Adipocyte (in vitro differentiated cells): ENCODE measurements at regions not wholly inside any gene's neighbourhood (a gene's known extent, or its start where the extent isn't known, plus 50 kb on each side); places are given as distances from the start of the nearest gene placed in this dataset.
"Not testable (repeated sequence)": the region's sequence is repeated elsewhere in the genome, so short reads cannot be mapped to it uniquely, and the experiment has no call there.

ENCODE experiments used
- DNase-seq: peaks from one replicate; pipeline ENCODE4 v3.0.0-alpha.2; 2015; ENCODE audit warnings: low read depth
- H3K27me3 ChIP-seq: replicated peaks from 2 replicates; pipeline ENCODE4 v1.7.0; 2013; ENCODE audit warnings: mild to moderate bottlenecking, low read length, moderate library complexity; ENCODE audit not compliant: control insufficient read depth, insufficient read depth
- H3K36me3 ChIP-seq: 2 replicates; pipeline ENCODE4 v1.7.0; 2013; ENCODE audit warnings: low read length, mild to moderate bottlenecking, moderate library complexity; ENCODE audit not compliant: control insufficient read depth, insufficient read depth, severe bottlenecking
- H3K4me1 ChIP-seq: 2 replicates; pipeline ENCODE4 v1.7.0; 2013; ENCODE audit warnings: mild to moderate bottlenecking, low read length, moderate library complexity; ENCODE audit not compliant: control insufficient read depth, insufficient read depth
- H3K4me3 ChIP-seq: 2 replicates; pipeline ENCODE4 v1.7.0; 2013; ENCODE audit warnings: mild to moderate bottlenecking, low read length, moderate library complexity
- H3K9ac ChIP-seq: 2 replicates; pipeline ENCODE4 v1.7.0; 2013; ENCODE audit warnings: mild to moderate bottlenecking, low read length, moderate library complexity
- H3K9me3 ChIP-seq: 2 replicates; pipeline ENCODE4 v1.7.0; 2013; ENCODE audit warnings: mild to moderate bottlenecking, low read length, moderate library complexity; ENCODE audit not compliant: control insufficient read depth

- H3K36me3 ChIP-seq = no peaks in the 10 kb centered on the region
- H3K9me3 ChIP-seq = no peaks in the 10 kb centered on the region
- no peak overlapping the region for H3K9ac ChIP-seq
- H3K4me1 ChIP-seq = no peaks in the 10 kb centered on the region
- H3K27me3 ChIP-seq = no peaks in the 10 kb centered on the region
- no peak overlapping the region for H3K4me3 ChIP-seq
- peak; percentile 19 for DNase-seq
Observed at GRCh38 chr2:48227617-48228344, 86.7 kb upstream of the FOXN2 start.

- no peak overlapping the region for H3K9ac ChIP-seq
- H3K9me3 ChIP-seq = no peaks in the 10 kb centered on the region
- DNase-seq = no peak
Observed at GRCh38 chr2:48228345-48228684, 86.2 kb upstream of the FOXN2 start.

DNA sequence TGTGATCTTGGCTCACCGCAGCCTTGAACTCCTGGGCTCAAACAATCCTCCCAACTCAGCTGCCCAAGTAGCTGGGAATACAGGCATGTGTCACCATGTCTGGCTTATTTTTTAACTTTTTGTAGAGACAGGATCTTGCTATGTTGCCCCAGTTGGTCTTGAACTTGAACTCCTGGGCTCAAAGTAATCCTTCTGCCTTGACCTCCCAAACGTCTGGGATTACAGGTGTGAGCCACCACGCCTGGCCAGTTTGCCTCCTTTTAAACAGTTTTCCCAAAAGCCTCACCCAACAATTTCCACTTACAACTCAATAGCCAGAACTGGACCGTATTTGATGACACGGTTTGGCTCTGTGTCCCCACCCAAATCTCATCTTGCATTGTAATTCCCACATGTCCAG is 85.4 kb upstream of the FOXN2 start:
- Histone ChIP-seq H3K9me3 (no peaks in the 10 kb centered on the region), H3K4me1 (no peaks in the 10 kb centered on the region)

More at GRCh38 chr2:48228345-48228684, 86.2 kb upstream of the FOXN2 start:
- H3K27me3 ChIP-seq = no peaks in the 10 kb centered on the region
- no peaks in the 10 kb centered on the region for H3K4me1 ChIP-seq
- no peak overlapping the region for H3K4me3 ChIP-seq
- H3K36me3 ChIP-seq = no peaks in the 10 kb centered on the region

DNA sequence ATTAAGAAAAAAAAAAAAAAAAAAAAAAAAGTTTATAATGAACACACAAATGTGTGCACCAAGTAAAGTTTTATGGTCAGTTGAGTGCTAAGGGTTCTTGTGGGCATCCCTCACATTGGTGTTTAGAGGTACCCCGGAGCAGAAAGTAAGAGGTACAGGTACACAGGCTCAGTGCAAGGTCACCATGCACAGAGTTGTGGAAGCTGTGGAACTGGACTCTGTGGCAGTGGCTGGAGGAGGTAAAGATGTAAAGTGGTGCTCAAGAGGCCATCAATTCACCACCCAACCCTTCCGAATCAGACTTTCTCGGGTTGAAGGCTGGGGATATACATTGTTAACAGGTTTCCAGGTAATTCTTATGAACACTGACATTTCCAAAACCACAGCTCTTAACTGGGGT is 83.6 kb upstream of the FOXN2 start:
- H3K9ac ChIP-seq = no peak overlapping the region
- DNase-seq = no peak
- H3K36me3 ChIP-seq = no peaks in the 10 kb centered on the region
- H3K27me3 ChIP-seq = no peaks in the 10 kb centered on the region
- H3K4me3 ChIP-seq = no peak overlapping the region
- no peaks in the 10 kb centered on the region for H3K9me3 ChIP-seq
- H3K4me1 ChIP-seq = no peaks in the 10 kb centered on the region

More for the DNA sequence above, 85.4 kb upstream of the FOXN2 start:
- DNase-seq = no peak
- Histone ChIP-seq H3K9ac (no peak overlapping the region), H3K27me3 (no peaks in the 10 kb centered on the region), H3K36me3 (no peaks in the 10 kb centered on the region), H3K4me3 (no peak overlapping the region)

GRCh38 chr2:48232351-48232750 is 82.1 kb upstream of the FOXN2 start:
- DNase-seq = no peak
- Histone ChIP-seq H3K9ac (no peak overlapping the region), H3K4me3 (no peak overlapping the region), H3K27me3 (no peaks in the 10 kb centered on the region), H3K4me1 (no peaks in the 10 kb centered on the region), H3K9me3 (no peaks in the 10 kb centered on the region), H3K36me3 (no peaks in the 10 kb centered on the region)

DNA sequence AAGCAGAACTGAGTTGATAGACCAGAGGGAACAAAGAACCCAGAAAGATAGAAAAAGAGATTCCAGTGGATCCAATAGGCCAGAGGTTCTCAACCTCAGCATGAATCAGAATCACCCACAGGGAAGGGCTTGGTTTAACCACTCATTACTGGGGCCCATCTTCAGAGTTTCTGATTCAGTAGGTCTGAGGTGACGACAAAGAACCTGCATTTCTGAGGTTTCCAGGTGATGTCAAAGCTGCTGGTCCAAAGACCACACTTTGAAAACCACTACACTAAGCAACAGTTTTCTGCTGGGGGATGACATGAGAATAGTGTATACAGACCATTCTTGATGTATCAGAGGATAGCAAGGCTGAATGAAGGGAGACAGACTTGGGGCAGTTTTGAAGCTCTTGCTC is 81.5 kb upstream of the FOXN2 start:
- Histone ChIP-seq H3K9ac (no peak overlapping the region), H3K9me3 (no peaks in the 10 kb centered on the region), H3K36me3 (no peaks in the 10 kb centered on the region), H3K27me3 (no peaks in the 10 kb centered on the region), H3K4me1 (no peaks in the 10 kb centered on the region), H3K4me3 (no peak overlapping the region)
- no peak for DNase-seq

DNA sequence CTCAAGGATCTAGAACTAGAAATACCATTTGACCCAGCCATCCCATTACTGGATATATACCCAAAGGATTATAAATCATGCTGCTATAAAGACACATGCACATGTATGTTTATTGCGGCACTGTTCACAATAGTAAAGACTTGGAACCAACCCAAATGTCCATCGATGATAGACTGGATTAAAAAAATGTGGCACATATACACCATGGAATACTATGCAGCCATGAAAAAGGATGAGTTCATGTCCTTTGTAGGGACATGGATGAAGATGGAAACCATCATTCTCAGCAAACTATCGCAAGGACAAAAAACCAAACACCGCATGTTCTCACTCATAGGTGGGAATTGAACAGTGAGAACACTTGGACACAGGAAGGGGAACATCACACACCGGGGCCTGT is 80.7 kb upstream of the FOXN2 start:
- not testable (repeated sequence) for H3K9me3 ChIP-seq

GRCh38 chr2:48235076-48235475 is 79.4 kb upstream of the FOXN2 start:
- Histone ChIP-seq H3K4me3 (no peak overlapping the region), H3K36me3 (no peaks in the 10 kb centered on the region)
- DNase-seq = no peak

More for the DNA sequence above, 80.7 kb upstream of the FOXN2 start:
- not testable (repeated sequence) for H3K36me3 ChIP-seq, H3K9ac ChIP-seq, H3K27me3 ChIP-seq, DNase-seq, H3K4me3 ChIP-seq, H3K4me1 ChIP-seq

DNA sequence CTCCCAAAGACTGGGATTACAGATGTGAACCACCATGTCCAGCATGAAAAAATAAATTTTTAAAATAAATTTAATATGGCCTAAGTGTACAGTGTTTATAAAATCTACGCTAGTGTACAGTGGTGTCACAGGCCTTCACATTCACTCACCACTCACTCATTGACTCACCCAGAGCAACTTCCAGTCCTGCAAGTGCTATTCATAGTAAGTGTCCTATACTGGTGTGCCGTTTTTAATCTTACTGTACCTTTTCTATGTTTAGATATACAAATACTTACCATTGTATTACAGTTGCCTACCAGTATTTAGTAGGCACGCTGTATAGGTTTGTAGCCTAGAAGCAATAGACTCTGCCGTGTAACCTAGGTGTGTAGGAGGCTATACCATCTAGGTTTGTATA is 76.1 kb upstream of the FOXN2 start:
- H3K9me3 ChIP-seq = no peaks in the 10 kb centered on the region
- H3K4me1 ChIP-seq = no peaks in the 10 kb centered on the region
- DNase-seq = no peak
- H3K27me3 ChIP-seq = no peaks in the 10 kb centered on the region
- H3K9ac ChIP-seq = no peak overlapping the region
- no peaks in the 10 kb centered on the region for H3K36me3 ChIP-seq
- H3K4me3 ChIP-seq = no peak overlapping the region

More at GRCh38 chr2:48235076-48235475, 79.4 kb upstream of the FOXN2 start:
- Histone ChIP-seq H3K27me3 (no peaks in the 10 kb centered on the region), H3K4me1 (no peaks in the 10 kb centered on the region), H3K9me3 (no peaks in the 10 kb centered on the region), H3K9ac (no peak overlapping the region)

DNA sequence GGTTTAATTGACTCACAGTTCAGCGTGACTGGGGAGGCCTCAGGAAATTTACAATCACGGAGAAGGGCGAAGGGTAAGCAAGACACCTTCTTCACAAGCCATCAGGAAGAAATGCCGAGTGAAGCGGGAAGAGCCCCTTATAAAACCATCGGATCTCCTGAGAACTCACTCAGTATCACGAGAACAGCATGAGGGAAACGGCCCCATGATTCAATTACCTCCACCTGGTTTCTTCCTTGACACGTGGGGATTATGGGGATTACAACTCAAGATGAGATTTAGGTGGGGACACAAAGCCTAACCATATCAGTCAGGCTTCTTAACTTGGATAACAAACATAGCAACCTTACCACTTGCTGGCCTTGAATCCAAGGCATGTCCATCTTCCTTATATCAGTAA is 73.6 kb upstream of the FOXN2 start:
- Histone ChIP-seq H3K4me3 (no peak overlapping the region), H3K9me3 (no peaks in the 10 kb centered on the region), H3K9ac (no peak overlapping the region), H3K27me3 (no peaks in the 10 kb centered on the region), H3K36me3 (no peaks in the 10 kb centered on the region), H3K4me1 (no peaks in the 10 kb centered on the region)
- DNase-seq = no peak

- Histone ChIP-seq H3K4me3 (no peak overlapping the region), H3K4me1 (peaks cover 34% of the 10 kb centered on the region), H3K36me3 (no peaks in the 10 kb centered on the region), H3K9ac (no peak overlapping the region), H3K9me3 (no peaks in the 10 kb centered on the region), H3K27me3 (no peaks in the 10 kb centered on the region)
- DNase-seq = no peak
Observed at GRCh38 chr2:48247206-48247605, 67.3 kb upstream of the FOXN2 start.
